GM21526 (cell line): ENCODE measurements at regions not wholly inside any gene's neighbourhood (a gene's known extent, or its start where the extent isn't known, plus 50 kb on each side); places are given as distances from the start of the nearest gene placed in this dataset.

Experiments used
- ATAC-seq: cut with Tn5 transposase; IDR thresholded peaks from one replicate; pipeline ENCODE4 v1.9.1; 2021; ENCODE audit warnings: moderate library complexity; ENCODE audit not compliant: unreplicated experiment, low FRiP score

DNA sequence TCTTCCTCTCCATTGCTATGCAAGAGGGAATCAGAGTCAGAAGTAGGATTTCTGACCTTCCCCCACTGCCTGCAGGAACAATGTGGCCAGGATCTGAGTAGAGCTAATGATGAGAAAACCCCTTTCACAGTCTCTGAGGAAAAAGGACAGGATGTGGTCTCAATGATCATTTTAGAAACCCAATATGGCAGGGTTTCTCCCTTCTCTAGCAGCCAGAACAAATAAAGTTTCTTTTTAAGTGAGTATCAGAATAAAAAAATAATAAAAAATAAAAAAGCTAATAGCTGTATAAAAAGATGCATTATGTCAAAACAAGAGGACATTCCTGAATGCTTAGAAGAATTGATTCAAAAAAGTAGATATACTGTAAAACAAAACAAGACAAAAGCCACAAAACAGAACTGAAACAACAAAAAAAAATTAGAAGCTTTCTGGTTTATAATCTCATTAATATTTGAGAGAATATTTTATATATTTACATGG, 1124.9 kb upstream of the ZEB2 start:
- ATAC-seq: peak; percentile 97

DNA sequence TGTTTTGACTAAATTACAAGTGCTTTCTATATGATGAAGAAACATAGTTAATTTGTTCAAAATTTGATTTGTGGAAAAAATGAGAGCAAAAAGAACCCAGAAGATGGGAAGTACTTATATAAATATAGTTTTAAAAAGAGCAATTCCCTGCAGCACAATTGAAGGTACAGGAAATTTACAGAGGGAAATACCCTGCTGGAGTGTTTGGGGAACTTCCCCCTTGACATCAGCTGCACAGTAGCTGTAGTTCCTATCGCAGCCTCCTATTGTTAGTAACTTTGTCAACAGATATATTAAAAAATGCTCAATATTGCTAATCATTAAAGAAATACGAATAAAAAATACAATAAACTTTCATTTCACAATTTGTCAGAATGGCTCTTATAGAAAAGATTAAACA, 1118.8 kb upstream of the ZEB2 start:
- peak; percentile 57 for ATAC-seq

DNA sequence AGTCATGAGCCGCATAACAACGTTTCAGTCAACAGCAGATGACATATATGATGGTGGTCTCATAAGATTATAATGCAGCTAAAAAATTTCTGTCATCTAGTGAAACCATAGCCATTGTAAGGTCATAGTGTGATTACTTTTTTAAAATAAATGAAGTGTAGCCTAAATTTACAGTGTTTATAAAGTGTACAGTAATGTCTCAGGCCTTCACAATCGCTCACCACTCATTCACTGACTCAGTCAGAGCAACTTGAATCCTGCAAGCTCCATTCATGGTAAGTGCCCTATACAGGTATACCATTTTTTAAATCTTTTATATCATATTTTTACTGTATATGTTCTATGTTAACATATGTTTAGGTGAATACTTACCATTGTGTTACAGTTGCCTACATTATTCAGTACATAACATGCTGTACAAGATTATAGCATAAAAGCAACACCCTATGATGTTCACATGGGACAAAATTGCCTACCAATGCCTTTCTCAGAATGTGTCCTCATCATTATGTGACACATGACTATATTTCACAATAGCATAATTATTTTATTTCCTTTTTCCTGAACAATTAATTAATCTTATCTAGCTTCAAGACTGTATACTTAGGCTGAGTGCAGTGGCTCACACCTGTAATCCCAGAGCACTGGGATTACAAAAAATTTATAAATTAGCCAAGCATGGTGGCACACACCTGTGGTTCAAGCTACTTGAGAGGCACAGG, 1115.9 kb upstream of the ZEB2 start:
- ATAC-seq: no peak

- no peak for ATAC-seq
Measured at GRCh38 chr2:145631561-145631960, 1111.6 kb upstream of the ZEB2 start.

- no peak for ATAC-seq
Measured at GRCh38 chr2:145626301-145626700, 1106.4 kb upstream of the ZEB2 start.

- ATAC-seq: no peak
Measured at GRCh38 chr2:145625111-145625510, 1105.2 kb upstream of the ZEB2 start.

- no peak for ATAC-seq
Measured at GRCh38 chr2:145623136-145623535, 1103.2 kb upstream of the ZEB2 start.

GRCh38 chr2:145622285-145622684, 1102.4 kb upstream of the ZEB2 start:
- no peak for ATAC-seq

GRCh38 chr2:145617906-145618305, 1098.0 kb upstream of the ZEB2 start:
- no peak for ATAC-seq

GRCh38 chr2:145617420-145617819, 1097.5 kb upstream of the ZEB2 start:
- no peak for ATAC-seq

DNA sequence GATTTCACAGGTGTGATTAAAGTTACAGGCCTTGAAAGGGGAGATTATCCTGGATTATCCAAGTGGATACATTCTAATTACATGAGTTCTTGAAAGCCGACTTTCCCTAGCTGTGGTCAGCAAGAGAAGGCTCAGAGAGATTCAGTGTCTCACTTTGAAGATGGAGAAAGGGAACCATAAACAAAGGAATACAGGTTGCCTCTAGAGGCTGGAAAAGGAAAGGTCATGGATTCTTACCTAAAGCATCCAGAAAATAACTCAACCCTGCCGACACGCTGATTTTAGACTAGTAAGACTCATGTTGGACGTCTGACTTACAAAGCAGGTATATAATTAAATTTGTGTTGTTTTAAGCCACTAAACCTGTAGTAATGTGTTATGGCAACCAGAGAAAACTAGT, 1095.7 kb upstream of the ZEB2 start:
- ATAC-seq: no peak

DNA sequence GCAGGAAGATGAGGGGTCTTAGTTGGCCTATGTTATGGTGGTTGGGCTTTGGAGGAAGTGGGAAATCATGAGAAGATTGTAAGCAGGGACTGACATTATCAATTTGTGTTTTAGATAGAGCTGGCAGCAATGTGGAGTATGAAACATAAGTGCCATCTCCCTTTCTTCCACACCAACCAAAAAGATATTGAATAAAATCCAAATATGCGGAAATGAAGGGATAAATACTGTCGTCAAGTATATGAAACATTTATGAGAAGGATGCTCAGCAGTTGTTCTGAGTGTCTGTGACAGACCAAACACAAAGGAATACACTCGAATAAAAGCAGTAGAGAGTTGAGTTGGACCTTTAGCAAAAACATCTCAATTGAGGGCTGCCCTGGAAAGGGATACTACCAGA, 1090.0 kb upstream of the ZEB2 start:
- no peak for ATAC-seq

- no peak for ATAC-seq
Measured at GRCh38 chr2:145601361-145601925, 1081.5 kb upstream of the ZEB2 start.

DNA sequence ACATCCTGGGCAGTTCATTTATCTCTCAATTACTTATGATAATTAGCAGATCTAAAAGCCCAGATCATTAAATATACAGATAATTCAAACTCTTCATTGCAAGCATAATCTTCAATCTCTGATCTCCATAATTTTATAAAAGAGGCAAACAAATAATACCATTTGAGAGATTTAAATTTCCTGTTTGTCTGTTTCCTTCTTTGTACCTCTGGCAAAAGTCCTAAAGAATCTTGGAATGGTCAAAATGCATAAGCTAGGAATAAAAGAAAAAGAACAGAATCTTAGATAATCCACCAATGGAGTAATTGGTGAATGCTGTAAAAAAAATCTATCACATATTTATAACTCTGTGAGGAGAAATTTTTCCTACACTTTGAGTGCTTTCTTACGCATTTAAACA, 1080.9 kb upstream of the ZEB2 start:
- ATAC-seq: no peak

GRCh38 chr2:145599756-145600155, 1079.8 kb upstream of the ZEB2 start:
- ATAC-seq: no peak

DNA sequence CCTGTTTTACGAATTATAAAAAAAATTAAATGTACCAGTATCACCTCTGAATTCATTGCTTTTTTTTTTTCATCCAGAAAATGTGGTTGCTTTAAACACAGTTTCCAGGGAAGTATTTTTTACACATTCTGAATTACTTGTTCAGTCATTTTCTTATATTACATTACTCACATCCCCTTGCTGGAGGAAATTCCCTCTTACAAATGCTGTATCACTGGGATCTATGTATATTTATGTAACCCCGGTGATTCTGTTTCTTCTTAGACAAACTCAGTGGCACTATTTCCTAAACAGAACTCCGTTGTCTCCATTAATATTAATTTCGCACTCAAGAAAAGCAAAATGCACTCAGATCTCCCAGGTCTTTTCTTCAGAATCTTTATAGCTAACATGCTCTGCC, 1078.5 kb upstream of the ZEB2 start:
- no peak for ATAC-seq

DNA sequence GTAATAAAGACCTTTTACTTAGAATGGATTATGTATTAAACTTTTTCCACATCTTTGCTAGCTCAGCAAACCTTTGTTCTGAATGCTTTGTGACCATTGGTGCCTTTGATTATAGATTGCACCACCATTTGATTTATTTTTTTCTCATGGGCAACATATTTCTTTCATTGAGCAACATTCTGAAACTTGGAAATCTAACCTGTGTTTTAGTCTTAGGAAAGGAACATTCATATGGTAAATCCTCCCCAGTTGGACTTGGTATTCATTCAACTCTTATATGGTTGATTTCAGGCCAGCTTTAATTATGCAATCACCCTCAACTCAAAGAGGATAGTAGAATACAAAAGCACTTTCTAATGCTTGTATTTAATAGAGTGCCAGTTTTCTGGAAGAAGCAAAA, 1077.9 kb upstream of the ZEB2 start:
- no peak for ATAC-seq

DNA sequence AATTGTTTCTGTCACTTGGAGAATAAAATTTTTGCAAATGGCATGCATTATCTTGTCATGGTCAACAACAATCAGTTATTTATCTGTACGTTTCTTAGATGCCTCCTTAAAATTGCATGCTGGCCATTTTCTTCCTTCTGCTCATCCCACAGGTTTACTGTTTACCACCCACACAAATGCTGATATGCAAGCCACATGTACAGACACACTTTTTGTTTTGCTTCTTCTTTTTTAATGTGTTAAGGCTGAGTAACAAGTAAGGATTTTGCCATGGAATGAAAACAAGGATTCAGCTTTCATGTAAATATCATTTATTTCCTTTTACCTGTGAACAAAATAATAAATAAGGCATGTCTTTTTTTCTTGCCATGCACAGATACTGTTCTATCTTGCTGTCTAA, 1077.1 kb upstream of the ZEB2 start:
- no peak for ATAC-seq

DNA sequence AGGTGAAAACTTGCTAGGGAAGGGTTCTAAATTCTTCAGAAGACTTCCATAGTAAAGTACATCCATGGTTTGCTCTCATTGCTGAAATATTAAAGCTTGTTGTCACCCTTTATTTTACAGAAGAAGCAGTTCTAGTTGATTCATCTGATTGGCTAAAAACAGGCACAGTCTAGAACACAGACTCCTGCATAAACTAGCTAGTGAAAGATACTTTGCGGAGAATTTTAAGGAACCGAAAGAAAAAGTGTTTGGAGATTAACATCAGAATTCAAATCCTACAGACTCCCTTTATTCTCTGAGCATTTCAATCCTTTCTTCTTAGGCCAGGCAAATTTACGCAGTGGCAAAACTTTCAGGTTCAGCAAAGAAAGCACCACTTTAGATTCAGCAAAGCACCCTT, 1076.5 kb upstream of the ZEB2 start:
- no peak for ATAC-seq

GRCh38 chr2:145595296-145595695, 1075.4 kb upstream of the ZEB2 start:
- no peak for ATAC-seq

GRCh38 chr2:145593991-145594614, 1074.2 kb upstream of the ZEB2 start:
- ATAC-seq: no peak

- ATAC-seq: peak; percentile 57
Measured at GRCh38 chr2:145593280-145593679, 1073.4 kb upstream of the ZEB2 start.
